ENCODE measurements at regions not wholly inside any gene's neighbourhood (a gene's known extent, or its start where the extent isn't known, plus 50 kb on each side); places are given as distances from the start of the nearest gene placed in this dataset.
"Not testable (repeated sequence)": the region's sequence is repeated elsewhere in the genome, so short reads cannot be mapped to it uniquely, and the experiment has no call there.

DNA sequence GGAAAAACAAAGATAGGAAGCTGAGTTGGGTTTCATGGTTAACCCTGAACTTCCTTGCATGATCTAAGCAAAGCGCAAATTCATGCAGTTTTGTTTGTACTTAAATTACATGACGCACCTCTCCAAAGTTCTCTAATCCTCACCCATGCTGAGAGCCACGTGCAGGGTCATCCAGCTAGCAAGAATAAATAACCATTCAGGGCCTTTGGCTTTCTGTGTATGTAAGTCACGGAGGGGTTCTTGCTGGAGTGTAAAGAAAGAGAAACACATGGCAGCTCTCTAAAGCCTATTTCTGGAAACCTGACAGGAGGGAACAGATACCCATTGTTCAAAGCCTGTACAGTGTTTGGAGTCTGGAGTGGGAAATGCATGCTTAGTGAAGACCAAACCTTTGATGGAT, 171.7 kb upstream of the CCN2 start:
- DNase-seq: no peak
- in situ Hi-C loops (cut with HindIII; ENCODE audit: low pct_ligation_motif_present, low pct_unique_long_range_greater_than_20kb, low sequenced_read_pairs): no loop called here

DNA sequence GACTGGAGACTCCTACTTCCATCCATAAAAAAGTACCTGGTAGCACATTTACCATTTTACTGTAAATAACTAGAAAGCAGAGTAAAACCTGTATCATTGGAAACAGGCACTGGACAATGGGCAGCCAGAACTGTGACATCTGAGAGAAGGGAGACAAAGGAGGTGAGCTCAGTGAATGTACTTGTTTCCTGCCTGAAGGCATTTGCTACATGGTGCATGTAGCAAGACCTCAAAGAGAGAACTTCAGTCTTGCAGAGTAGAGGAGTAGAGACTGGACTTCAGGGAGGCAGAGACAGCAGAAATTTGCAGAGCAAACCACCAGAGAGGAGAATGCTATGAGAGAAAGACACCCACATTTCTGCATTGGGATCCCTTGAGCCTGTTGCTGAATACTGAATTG, 171.0 kb upstream of the CCN2 start:
- in situ Hi-C loops (cut with HindIII; ENCODE audit: low pct_ligation_motif_present, low pct_unique_long_range_greater_than_20kb, low sequenced_read_pairs): no loop called here
- DNase-seq: no peak

DNA sequence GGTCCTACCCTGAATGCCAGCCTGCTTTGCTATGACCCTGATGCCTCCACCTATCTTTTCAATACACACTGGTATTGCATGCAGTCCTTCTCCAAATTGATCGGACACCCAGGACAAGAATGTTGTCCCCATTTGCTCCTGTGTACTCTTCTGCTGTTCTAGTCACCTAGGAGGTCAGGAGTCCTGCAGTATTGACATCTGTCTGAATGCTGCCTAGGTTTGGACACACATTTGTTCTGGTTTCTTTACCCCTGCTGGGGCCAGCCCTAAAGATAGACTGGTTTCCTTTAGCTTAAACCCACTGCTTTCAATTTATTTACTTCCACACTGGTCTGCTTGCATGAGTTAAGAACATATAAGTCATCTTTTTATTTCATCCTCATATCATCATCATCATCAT, 167.0 kb upstream of the CCN2 start:
- in situ Hi-C loops (cut with HindIII; ENCODE audit: low pct_ligation_motif_present, low pct_unique_long_range_greater_than_20kb, low sequenced_read_pairs): no loop called here
- DNase-seq: no peak

DNA sequence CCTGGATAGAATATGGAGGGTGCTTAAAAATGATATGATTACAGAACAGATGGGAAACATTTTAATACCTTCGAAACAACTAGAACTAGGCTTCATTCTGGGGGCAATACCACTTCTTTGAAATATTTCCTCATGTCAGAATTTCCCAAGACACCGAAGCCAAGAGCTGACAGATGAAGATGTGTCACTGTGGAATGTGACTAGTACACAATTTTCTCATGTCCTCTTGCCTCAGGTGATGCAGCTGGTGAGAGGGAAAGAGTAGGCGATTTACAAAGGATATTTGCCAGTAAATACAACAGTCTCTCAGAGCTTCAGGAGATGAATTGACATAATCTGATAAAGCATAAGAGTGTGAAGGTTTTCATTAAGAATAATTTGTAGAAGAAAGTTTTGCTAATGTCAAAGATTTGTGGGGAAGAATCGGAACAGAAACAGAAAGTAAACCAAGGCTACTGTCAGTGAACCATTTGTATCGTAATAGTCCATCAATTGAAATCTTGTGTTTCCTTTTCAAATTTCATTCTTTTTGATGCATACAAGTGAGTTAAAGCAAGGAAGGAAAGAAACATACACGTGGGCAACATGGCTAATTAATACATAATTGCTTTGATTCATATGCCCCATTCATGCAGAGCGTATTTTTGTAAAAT, 164.7 kb upstream of the CCN2 start:
- no peak for DNase-seq
- in situ Hi-C loops (cut with HindIII; ENCODE audit: low pct_ligation_motif_present, low pct_unique_long_range_greater_than_20kb, low sequenced_read_pairs): no loop called here

DNA sequence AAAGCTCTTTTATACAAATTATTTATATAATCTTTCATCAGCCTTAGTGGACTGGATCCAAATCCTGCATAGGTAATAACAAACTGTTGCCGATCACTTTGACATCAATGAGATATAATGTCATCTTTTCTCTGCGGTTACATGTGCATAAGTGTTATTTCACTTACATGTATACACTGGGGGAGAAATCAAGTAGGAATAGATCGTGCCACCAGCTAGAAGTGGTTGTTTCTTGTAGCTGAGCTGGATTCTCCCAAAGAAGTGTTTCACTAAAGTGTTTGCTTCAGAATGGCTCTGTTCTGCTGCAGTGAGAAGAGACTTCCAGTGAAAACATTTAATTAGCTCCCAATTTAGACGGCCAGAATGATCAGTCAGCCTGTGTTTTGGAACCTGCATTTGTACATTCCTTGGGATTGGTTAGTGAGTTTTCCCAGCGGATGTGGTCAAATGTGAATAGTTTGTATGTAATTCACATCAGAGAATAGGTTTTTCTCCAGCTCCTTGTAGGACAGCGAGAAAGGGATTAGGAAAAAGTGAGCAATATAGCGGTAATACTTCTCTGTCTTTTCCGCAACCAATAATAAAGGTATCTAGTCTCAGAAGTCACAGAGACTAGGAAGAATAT, 163.1 kb upstream of the CCN2 start:
- no peak for DNase-seq
- in situ Hi-C loops (cut with HindIII; ENCODE audit: low pct_ligation_motif_present, low pct_unique_long_range_greater_than_20kb, low sequenced_read_pairs): no loop called here

DNA sequence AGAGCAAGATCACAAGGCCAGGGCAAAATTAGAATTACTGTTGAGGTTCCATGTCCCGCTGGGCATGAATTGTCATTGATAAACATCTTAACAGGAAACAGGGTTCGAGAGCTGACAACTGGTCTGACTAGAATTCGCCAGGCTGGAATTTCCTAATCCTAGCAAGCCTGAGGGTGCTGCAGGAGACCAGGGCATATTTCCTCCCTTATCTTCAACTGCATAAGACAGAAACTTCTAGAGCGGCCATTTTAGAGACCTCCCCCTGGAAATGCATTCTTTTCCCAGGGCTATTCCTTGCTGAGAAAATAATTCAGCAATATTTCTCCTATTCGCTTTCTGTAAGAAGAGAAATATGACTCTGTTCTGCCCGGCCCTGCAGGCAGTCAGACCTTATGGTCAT, 158.6 kb upstream of the CCN2 start:
- DNase-seq; in situ Hi-C loops (cut with HindIII; ENCODE audit: low pct_ligation_motif_present, low pct_unique_long_range_greater_than_20kb, low sequenced_read_pairs): not testable (repeated sequence)

DNA sequence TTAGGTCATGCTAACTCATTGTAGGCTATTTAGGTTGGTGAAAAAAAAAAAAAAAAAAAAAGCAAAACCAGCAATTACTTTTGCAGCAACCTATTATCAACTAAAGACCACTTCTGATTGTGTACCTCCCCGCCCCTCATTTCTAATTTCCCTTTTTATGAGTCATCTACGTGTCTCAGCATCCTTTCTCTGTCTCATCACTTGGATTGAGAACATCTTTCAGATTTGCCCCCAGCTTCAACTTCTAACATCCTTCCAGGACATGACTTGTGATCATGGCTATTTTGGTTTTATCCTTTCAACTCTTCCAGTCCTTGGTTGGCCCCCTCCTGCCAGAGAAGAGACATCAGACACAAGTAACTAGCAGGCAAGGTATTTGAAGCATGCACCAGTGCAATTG, 156.7 kb upstream of the CCN2 start:
- no peak for DNase-seq
- in situ Hi-C loops (cut with HindIII; ENCODE audit: low pct_ligation_motif_present, low pct_unique_long_range_greater_than_20kb, low sequenced_read_pairs): no loop called here

DNA sequence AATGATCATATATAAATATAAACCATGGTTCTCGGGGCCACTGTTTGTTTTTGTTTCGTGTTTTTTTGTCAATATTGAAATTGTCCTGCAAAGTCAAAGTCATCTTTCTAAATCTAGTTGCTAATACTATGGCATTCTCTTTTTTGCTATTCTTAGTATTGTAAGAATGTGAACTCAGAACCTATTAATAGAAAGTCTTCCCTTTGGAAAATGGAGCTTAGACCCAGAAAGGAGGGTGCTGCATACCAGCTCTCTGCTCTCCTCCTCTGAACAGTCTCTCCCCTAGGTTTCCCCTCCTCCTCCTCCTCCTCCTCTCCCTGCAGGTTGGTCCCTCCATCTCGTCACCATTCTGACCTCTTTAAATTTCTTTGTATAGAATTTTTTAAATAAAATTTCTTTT, 150.4 kb upstream of the CCN2 start:
- DNase-seq: no peak

DNA sequence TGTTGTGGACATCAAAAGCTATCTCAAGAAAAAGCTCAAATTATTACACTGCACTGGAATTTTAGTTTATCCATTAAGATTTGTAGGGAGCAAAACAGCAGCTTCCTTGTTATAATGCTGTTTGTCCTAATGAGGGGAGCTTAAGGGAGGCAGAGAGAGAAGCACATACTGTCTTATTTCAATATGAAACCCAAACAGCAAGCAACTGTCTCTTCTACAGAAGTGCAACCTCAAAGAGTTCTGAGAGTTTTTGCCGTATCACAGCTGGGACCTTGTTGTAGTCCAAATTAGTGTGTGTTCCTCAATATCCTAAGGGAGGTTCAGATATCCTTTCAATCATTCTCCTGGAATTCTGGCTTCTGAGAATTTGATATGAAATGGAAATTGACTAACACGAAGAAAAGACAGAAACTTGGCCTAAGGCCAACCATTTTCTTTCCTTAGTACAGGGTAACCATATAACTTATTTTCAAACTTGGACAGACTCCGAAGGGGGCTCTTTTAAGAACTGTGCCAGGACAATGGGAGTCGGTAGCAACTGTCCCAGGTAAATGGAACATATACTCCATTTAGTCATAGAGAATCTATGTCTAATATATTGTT, 149.3 kb upstream of the CCN2 start:
- DNase-seq: no peak
- in situ Hi-C loops (cut with HindIII; ENCODE audit: low pct_ligation_motif_present, low pct_unique_long_range_greater_than_20kb, low sequenced_read_pairs): no loop called here

More for the DNA sequence above, 150.4 kb upstream of the CCN2 start:
- in situ Hi-C loops (cut with HindIII; ENCODE audit: low pct_ligation_motif_present, low pct_unique_long_range_greater_than_20kb, low sequenced_read_pairs): no loop called here

DNA sequence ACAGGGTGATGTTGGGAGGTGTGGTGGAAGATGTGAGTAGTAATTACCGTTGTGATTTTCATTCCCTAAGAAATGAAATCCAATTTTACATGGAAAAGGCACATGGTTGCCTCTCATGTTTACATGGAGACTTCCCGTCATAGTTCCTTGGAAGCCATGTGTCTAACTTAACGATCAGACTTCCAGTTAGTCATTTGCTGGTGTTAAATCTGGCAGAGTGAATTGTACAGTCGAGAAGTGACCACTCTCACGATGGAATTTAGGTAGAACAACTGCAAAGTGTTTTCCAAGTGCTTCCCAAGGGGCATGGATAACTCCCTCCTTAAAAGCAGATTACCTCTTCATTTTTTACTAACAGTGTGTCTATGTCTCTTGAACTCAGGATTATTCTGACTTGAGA, 145.8 kb upstream of the CCN2 start:
- in situ Hi-C loops (cut with HindIII; ENCODE audit: low pct_ligation_motif_present, low pct_unique_long_range_greater_than_20kb, low sequenced_read_pairs): no loop called here
- no peak for DNase-seq

DNA sequence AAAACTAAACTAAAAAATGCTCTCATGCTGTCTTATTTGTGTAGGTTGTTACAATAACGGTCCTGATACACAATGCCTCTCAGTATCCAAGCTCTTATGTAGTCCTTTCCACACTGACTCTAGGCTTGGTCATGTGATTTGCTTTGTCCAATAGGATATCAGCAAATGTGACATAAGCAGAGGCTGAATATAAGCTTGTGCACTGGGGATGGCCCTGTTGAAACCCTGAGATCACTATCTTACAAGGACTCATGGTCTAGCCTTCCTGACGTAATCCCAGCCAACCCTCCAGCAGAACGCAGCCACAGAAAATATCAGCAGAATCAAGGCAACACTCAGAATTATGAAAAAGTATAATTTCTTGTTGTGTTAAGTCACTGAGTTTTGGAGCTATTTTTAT, 145.1 kb upstream of the CCN2 start:
- in situ Hi-C loops (cut with HindIII; ENCODE audit: low pct_ligation_motif_present, low pct_unique_long_range_greater_than_20kb, low sequenced_read_pairs): no loop called here
- no peak for DNase-seq

GRCh38 chr6:132089173-132089572, 138.0 kb upstream of the CCN2 start:
- in situ Hi-C loops (cut with HindIII; ENCODE audit: low pct_ligation_motif_present, low pct_unique_long_range_greater_than_20kb, low sequenced_read_pairs): no loop called here
- no peak for DNase-seq

GRCh38 chr6:132088150-132088549, 137.0 kb upstream of the CCN2 start:
- DNase-seq: no peak
- in situ Hi-C loops (cut with HindIII; ENCODE audit: low pct_ligation_motif_present, low pct_unique_long_range_greater_than_20kb, low sequenced_read_pairs): no loop called here

DNA sequence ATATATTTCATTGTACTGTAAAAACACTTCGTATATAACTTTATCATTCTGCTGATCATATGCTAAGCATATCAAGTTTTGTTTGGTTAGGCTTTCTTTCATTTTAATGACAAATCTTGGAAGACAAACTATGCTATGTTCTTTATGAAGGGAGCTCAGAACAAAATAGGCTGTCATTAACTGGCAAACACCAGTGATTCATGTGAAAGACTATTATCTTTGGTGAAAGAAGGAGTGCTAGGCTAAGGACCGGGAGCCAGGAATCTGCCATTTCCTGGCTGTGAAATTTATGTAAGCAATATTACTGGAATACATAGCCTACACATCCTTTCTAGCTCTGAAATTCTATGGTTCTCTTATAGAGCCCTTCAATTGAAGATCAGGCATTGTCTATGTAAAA, 136.2 kb upstream of the CCN2 start:
- DNase-seq: no peak
- in situ Hi-C loops (cut with HindIII; ENCODE audit: low pct_ligation_motif_present, low pct_unique_long_range_greater_than_20kb, low sequenced_read_pairs): no loop called here

GRCh38 chr6:132085731-132086130, 134.6 kb upstream of the CCN2 start:
- DNase-seq: peak; percentile 80
- in situ Hi-C loops (cut with HindIII; ENCODE audit: low pct_ligation_motif_present, low pct_unique_long_range_greater_than_20kb, low sequenced_read_pairs): no loop called here

DNA sequence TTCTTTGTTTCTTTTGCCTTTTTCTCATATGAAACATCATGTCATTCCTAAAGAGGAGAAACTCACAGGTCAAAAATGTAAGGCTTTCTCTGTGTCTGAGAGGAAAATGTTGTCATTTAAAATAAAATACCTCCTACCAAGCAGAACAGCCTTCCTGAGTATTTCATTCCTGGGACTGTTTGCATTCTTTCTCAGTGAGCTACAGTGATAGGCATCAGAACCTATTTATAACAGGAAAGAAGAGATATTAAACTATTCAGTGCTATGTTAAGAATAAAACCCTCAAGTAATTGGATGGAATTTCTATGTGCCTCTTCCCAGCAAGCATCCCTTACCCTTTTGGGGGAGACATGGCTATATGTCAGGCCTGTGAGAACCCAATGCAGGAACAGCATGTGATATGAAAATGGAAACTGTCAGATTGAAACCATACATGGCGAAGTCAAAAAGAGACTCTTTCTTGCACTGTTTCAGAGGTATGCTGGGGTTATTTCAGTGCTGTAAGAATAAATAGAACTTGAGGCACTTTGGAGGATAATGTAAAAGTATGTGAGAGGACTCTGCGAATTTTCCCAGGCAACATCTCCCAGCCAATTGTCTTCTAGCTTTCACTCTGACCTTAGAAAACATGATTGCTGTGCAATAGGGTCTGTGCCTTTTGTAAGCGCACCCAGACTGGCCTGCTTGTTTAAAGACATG, 133.8 kb upstream of the CCN2 start:
- DNase-seq: peak; percentile 90
- in situ Hi-C loops (cut with HindIII; ENCODE audit: low pct_ligation_motif_present, low pct_unique_long_range_greater_than_20kb, low sequenced_read_pairs): no loop called here

GRCh38 chr6:132082421-132082820, 131.2 kb upstream of the CCN2 start:
- no peak for DNase-seq
- in situ Hi-C loops (cut with HindIII; ENCODE audit: low pct_ligation_motif_present, low pct_unique_long_range_greater_than_20kb, low sequenced_read_pairs): no loop called here

DNA sequence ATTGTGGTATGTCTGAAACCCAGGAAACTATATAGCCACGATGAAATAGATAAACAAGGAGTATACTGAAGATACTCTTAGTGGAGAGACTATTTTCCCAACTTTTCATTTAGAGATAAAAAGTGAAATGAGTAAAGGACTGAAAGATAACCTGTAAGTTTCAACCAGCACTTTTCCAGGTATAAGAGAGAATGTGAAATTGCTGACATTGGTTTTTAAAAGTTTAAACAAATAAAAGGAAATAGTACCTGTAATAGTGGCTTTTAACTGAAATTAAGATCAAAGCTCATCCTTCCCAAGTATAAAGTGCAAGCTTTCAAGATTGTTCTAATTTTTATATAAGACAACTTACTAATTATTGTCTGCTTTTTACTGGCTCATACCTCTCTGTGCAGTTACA, 130.2 kb upstream of the CCN2 start:
- in situ Hi-C loops (cut with HindIII; ENCODE audit: low pct_ligation_motif_present, low pct_unique_long_range_greater_than_20kb, low sequenced_read_pairs): no loop called here
- DNase-seq: no peak

DNA sequence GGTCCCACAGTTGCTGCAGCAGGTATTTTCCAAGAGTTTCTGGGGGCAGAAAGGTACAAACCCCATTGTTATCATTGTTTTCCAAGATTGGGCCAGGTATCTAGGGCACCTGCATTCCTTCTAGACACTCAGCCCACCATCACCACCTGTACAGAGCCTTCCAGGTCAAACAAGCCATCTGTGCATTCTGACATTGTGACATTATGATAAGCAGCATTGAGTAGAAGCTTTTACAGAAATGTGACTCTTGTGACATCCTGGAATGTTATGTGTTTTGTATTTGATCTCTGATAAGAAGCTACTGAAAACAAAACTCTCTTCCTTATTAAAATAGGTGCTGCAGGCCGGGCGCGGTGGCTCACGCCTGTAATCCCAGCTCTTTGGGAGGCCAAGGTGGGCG, 128.1 kb upstream of the CCN2 start:
- DNase-seq: no peak
- in situ Hi-C loops (cut with HindIII; ENCODE audit: low pct_ligation_motif_present, low pct_unique_long_range_greater_than_20kb, low sequenced_read_pairs): no loop called here

DNA sequence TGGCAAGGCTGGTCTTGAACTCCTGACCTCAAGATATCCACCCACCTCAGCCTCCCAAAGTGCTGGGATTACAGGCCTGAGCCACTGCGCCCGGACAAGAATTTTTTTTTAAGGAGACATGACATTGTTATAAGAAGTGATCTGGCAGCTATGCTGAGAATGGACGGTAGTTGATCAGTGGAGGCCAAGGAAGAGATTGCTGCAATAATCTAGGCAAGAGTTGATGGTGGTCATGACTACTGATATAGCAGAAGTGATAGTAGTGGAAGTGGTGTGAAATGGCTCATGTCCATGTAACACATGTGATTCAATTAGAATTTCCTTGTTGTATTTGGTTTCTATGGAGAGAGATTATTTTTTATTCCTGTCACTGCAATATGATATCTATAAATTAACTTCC, 125.3 kb upstream of the CCN2 start:
- in situ Hi-C loops (cut with HindIII; ENCODE audit: low pct_ligation_motif_present, low pct_unique_long_range_greater_than_20kb, low sequenced_read_pairs): no loop called here

More for the DNA sequence above, 125.3 kb upstream of the CCN2 start:
- DNase-seq: no peak

All from ACHN (cell line).